ENCODE measurements at regions not wholly inside any gene's neighbourhood (a gene's known extent, or its start where the extent isn't known, plus 50 kb on each side); places are given as distances from the start of the nearest gene placed in this dataset.

DNA sequence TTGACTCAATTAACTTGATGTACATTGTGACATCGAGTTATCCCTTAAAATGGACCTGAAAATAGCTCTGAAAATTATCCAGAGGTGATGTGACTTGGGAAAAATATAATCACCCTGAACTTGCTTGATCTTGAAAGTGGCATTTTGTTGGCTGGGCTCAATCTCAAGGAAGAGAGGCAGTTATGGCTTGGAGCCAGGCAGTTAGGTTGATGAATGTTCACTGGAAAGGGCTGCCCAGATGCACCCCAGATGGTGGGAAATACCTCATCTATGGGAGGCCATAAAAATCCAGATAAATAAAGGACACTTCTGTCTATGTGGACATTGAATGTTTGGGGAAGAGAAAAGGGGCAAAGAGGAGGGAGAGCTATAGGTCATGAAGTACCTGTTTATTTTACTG is 55.7 kb upstream of the OR5AN1 start:
- no peaks in the 10 kb centered on the region for H3K4me1 ChIP-seq (replicated peaks in 1 of 2)
- H3K4me3 ChIP-seq = no peak overlapping the region
- intact Hi-C loops (cut with DNase I) = no loop called here
- no peak for DNase-seq
- no peaks in the 10 kb centered on the region for H3K36me3 ChIP-seq (replicated peaks in 1 of 2)
- H3K9me3 ChIP-seq (replicated peaks in 1 of 3) = no peaks in the 10 kb centered on the region
- 28 to 44% (median 31%) methylated on average over 1 of the region's 1 CpG for WGBS, 4 donors
- TF ChIP-seq POLR2A (IDR thresholded peaks at IDR 0.05) = no peak
- no peak for TF ChIP-seq CTCF (IDR thresholded peaks at IDR 0.05)
- H3K27me3 ChIP-seq = no peaks in the 10 kb centered on the region
- H3K27ac ChIP-seq = no peak overlapping the region

GRCh38 chr11:59295435-59295834 is 63.3 kb upstream of the OR5AN1 start:
- Histone ChIP-seq H3K4me3 (no peak overlapping the region), H3K9me3 (replicated peaks in 1 of 3) (no peaks in the 10 kb centered on the region), H3K27me3 (no peaks in the 10 kb centered on the region), H3K4me1 (replicated peaks in 1 of 2) (no peaks in the 10 kb centered on the region), H3K27ac (no peak overlapping the region), H3K36me3 (replicated peaks in 1 of 2) (no peaks in the 10 kb centered on the region)
- TF ChIP-seq POLR2A (IDR thresholded peaks at IDR 0.05) (no peak), CTCF (IDR thresholded peaks at IDR 0.05) (no peak)
- intact Hi-C loops (cut with DNase I) = no loop called here
- DNase-seq = no peak

GRCh38 chr11:59292611-59293010 is 66.1 kb upstream of the OR5AN1 start:
- no peak for DNase-seq
- TF ChIP-seq POLR2A (IDR thresholded peaks at IDR 0.05) (no peak), CTCF (IDR thresholded peaks at IDR 0.05) (no peak)
- Histone ChIP-seq H3K36me3 (replicated peaks in 1 of 2) (no peaks in the 10 kb centered on the region), H3K4me3 (no peak overlapping the region), H3K27ac (no peak overlapping the region), H3K27me3 (no peaks in the 10 kb centered on the region), H3K9me3 (replicated peaks in 1 of 3) (no peaks in the 10 kb centered on the region), H3K4me1 (replicated peaks in 1 of 2) (no peaks in the 10 kb centered on the region)
- intact Hi-C loops (cut with DNase I) = no loop called here
- WGBS, 4 donors = 70 to 84% (median 78%) methylated on average over 3 of the region's 3 CpGs

DNA sequence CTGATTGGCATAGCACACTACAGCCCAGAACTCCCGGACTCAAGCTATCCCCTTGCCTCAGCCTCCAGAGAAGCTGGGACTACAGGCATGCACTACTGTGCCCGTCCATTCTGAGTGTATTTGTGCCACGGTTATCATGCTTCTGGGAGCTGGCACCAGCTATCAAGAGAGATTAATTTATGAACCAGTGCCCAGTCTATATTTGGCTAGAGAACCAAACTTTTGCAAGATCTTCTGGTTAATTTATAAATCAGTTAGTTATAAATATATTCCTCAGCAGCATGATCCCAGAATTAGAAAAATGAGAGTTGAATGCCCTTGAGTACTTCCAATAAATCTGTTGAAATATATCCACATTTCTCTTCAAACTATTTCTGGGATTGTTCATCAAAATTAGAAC is 67.5 kb upstream of the OR5AN1 start:
- DNase-seq = no peak
- intact Hi-C loops (cut with DNase I) = no loop called here
- no peaks in the 10 kb centered on the region for H3K9me3 ChIP-seq (replicated peaks in 1 of 3)
- H3K27ac ChIP-seq = no peak overlapping the region
- H3K27me3 ChIP-seq = no peaks in the 10 kb centered on the region
- 42 to 76% (median 60%) methylated on average over 1 to 3 of the region's 3 CpGs for WGBS, 4 donors
- no peaks in the 10 kb centered on the region for H3K36me3 ChIP-seq (replicated peaks in 1 of 2)
- H3K4me3 ChIP-seq = no peak overlapping the region
- no peaks in the 10 kb centered on the region for H3K4me1 ChIP-seq (replicated peaks in 1 of 2)
- TF ChIP-seq CTCF (IDR thresholded peaks at IDR 0.05) (no peak), POLR2A (IDR thresholded peaks at IDR 0.05) (no peak)
